SK-N-SH treated with all-trans-retinoic acid at 6 μM for 48 hours (cell line): ENCODE measurements at regions not wholly inside any gene's neighbourhood (a gene's known extent, or its start where the extent isn't known, plus 50 kb on each side); places are given as distances from the start of the nearest gene placed in this dataset.
"Not testable (repeated sequence)": the region's sequence is repeated elsewhere in the genome, so short reads cannot be mapped to it uniquely, and the experiment has no call there.

ENCODE experiments used
- ATAC-seq: fragments of 200-7000 bp; cut with Tn5 transposase; 3 replicates; pipeline ENCODE4 v1.9.1; 2020; ENCODE audit warnings: mild to moderate bottlenecking, moderate library complexity
- BACH2 ChIP-seq: fragments of 250-450 bp; sonication (Bioruptor Pico); IDR thresholded peaks from 2 replicates; pipeline ENCODE4 v1.9.0; 2021; ENCODE audit warnings: mild to moderate bottlenecking, borderline replicate concordance
- CSDC2 ChIP-seq: fragments of 250-450 bp; sonication (Bioruptor Pico); IDR thresholded peaks from 2 replicates; pipeline ENCODE4 v1.5.0; 2020; ENCODE audit warnings: mild to moderate bottlenecking, moderate library complexity
- ESRRG ChIP-seq: fragments of 250-450 bp; sonication (Bioruptor Pico); IDR thresholded peaks from 2 replicates; pipeline ENCODE4 v1.6.1; 2021; ENCODE audit warnings: mild to moderate bottlenecking
- GLIS3 ChIP-seq: fragments of 250-450 bp; sonication (Bioruptor Pico); IDR thresholded peaks from 2 replicates; pipeline ENCODE4 v1.5.0; 2020; ENCODE audit warnings: mild to moderate bottlenecking, moderate library complexity
- ISL1 ChIP-seq: fragments of 250-450 bp; sonication (Bioruptor Pico); IDR thresholded peaks from 2 replicates; pipeline ENCODE4 v2.1.2; 2022; ENCODE audit warnings: mild to moderate bottlenecking, moderate library complexity
- OSR1 ChIP-seq: fragments of 250-450 bp; sonication (Bioruptor Pico); IDR thresholded peaks from 2 replicates; pipeline ENCODE4 v1.8.0; 2022; ENCODE audit warnings: moderate library complexity, mild to moderate bottlenecking, inconsistent platforms
- PPARA ChIP-seq: fragments of 250-450 bp; sonication (Bioruptor Pico); IDR thresholded peaks from 2 replicates; pipeline ENCODE4 v1.5.0; 2020; ENCODE audit warnings: mild to moderate bottlenecking, borderline replicate concordance
- RARB ChIP-seq: fragments of 250-450 bp; sonication (Bioruptor Pico); IDR thresholded peaks from 2 replicates; pipeline ENCODE4 v1.8.0; 2021; ENCODE audit warnings: mild to moderate bottlenecking, moderate library complexity
- SNAI2 ChIP-seq: fragments of 250-450 bp; sonication (Bioruptor Pico); IDR thresholded peaks from 2 replicates; pipeline ENCODE4 v1.5.0; 2020; ENCODE audit warnings: mild to moderate bottlenecking, moderate library complexity
- TCF4 ChIP-seq: fragments of 250-450 bp; sonication (Bioruptor Pico); IDR thresholded peaks from 2 replicates; pipeline ENCODE4 v1.8.0; 2021; ENCODE audit warnings: mild to moderate bottlenecking, moderate library complexity, borderline replicate concordance
- TOX ChIP-seq: fragments of 250-450 bp; sonication (Bioruptor Pico); IDR thresholded peaks from 2 replicates; pipeline ENCODE4 v1.8.0; 2021; ENCODE audit warnings: mild to moderate bottlenecking, moderate library complexity, borderline replicate concordance
- ZC3H10 ChIP-seq: fragments of 250-450 bp; sonication (Bioruptor Pico); IDR thresholded peaks from 2 replicates; pipeline ENCODE4 v1.5.1; 2021; ENCODE audit warnings: mild to moderate bottlenecking, moderate library complexity
- ZFP3 ChIP-seq: fragments of 250-450 bp; sonication (Bioruptor Pico); IDR thresholded peaks from 2 replicates; pipeline ENCODE4 v1.5.0; 2020; ENCODE audit warnings: mild to moderate bottlenecking, moderate library complexity
- ZFP30 ChIP-seq: fragments of 450-650 bp; formaldehyde crosslinking; IDR thresholded peaks from 2 replicates; pipeline ENCODE4 v1.5.0; 2022; ENCODE audit warnings: mild to moderate bottlenecking, moderate library complexity
- ZNF565 ChIP-seq: fragments of 450-650 bp; formaldehyde crosslinking; conservative IDR thresholded peaks from 2 replicates; pipeline ENCODE4 v1.5.0; 2020; ENCODE audit warnings: low read depth, mild to moderate bottlenecking, moderate library complexity
- ZNF70 ChIP-seq: fragments of 450-650 bp; formaldehyde crosslinking; IDR thresholded peaks from 2 replicates; pipeline ENCODE4 v1.5.0; 2020; ENCODE audit warnings: mild to moderate bottlenecking, moderate library complexity
- ZNF8 ChIP-seq: fragments of 450-650 bp; formaldehyde crosslinking; IDR thresholded peaks from 2 replicates; pipeline ENCODE4 v1.5.0; 2020; ENCODE audit warnings: mild to moderate bottlenecking, moderate library complexity
- TF ChIP-seq, protein P1 (sequence below): fragments of 250-450 bp; sonication (Bioruptor Pico); IDR thresholded peaks from 2 replicates; pipeline ENCODE4 v1.8.0; 2020; ENCODE audit warnings: mild to moderate bottlenecking, moderate library complexity, borderline replicate concordance
- TF ChIP-seq, protein P2 (sequence below): fragments of 250-450 bp; sonication (Bioruptor Pico); IDR thresholded peaks from 2 replicates; pipeline ENCODE4 v1.5.1; 2020; ENCODE audit warnings: low read depth, mild to moderate bottlenecking, moderate library complexity
- TF ChIP-seq, protein P3 (sequence below): fragments of 250-450 bp; sonication (Bioruptor Pico); IDR thresholded peaks from 2 replicates; pipeline ENCODE4 v1.8.0; 2021; ENCODE audit warnings: low read depth, mild to moderate bottlenecking, moderate library complexity, borderline replicate concordance
- TF ChIP-seq, protein P4 (sequence below): fragments of 250-450 bp; sonication (Bioruptor Pico); IDR thresholded peaks from 2 replicates; pipeline ENCODE4 v1.5.1; 2021; ENCODE audit warnings: mild to moderate bottlenecking, moderate library complexity

DNA sequence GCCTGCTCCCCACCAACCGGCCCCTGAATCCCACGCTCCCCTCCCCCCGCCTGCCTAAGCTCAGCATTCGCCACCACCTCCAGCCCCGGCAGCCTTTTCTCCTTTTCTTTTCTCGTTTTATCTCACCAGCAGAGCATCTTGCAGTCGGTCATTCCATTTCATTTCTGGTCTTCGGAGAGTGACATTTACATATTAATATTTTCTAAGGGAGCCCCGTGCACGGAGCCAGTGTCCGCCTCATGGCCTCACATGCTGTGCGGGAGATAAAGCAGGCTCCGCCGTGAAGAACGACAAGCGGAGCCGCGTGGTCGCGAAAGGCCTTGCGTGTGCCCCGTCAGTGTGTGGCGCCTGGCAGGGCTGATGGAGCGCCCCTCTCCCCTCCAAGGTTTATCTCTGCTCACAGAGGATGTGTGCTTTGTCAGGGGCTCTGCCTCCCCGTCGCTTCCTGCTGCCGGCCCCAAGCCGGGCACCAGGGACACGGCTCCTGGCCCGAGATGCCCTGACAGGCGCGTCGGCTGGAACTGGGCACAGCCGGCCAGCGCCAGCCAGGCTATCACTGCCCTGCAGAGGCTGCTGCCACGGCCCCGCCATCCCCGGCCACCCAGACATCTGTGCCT lies 95.5 kb upstream of the GSE1 start:
- TF ChIP-seq, protein P1, sequence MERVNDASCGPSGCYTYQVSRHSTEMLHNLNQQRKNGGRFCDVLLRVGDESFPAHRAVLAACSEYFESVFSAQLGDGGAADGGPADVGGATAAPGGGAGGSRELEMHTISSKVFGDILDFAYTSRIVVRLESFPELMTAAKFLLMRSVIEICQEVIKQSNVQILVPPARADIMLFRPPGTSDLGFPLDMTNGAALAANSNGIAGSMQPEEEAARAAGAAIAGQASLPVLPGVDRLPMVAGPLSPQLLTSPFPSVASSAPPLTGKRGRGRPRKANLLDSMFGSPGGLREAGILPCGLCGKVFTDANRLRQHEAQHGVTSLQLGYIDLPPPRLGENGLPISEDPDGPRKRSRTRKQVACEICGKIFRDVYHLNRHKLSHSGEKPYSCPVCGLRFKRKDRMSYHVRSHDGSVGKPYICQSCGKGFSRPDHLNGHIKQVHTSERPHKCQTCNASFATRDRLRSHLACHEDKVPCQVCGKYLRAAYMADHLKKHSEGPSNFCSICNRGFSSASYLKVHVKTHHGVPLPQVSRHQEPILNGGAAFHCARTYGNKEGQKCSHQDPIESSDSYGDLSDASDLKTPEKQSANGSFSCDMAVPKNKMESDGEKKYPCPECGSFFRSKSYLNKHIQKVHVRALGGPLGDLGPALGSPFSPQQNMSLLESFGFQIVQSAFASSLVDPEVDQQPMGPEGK (CRISPR knock-in tag), result no peak
- TF ChIP-seq ZC3H10 (no peak), ZNF70 (no peak), OSR1 (CRISPR knock-in tag) (no peak), PPARA (CRISPR knock-in tag) (no peak), RARB (CRISPR knock-in tag) (no peak), ZFP30 (no peak), TCF4 (CRISPR knock-in tag) (no peak), ZNF8 (CRISPR knock-in tag) (no peak)
- TF ChIP-seq, protein P2, sequence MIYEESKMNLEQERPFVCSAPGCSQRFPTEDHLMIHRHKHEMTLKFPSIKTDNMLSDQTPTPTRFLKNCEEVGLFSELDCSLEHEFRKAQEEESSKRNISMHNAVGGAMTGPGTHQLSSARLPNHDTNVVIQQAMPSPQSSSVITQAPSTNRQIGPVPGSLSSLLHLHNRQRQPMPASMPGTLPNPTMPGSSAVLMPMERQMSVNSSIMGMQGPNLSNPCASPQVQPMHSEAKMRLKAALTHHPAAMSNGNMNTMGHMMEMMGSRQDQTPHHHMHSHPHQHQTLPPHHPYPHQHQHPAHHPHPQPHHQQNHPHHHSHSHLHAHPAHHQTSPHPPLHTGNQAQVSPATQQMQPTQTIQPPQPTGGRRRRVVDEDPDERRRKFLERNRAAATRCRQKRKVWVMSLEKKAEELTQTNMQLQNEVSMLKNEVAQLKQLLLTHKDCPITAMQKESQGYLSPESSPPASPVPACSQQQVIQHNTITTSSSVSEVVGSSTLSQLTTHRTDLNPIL (CRISPR knock-in tag), result no peak
- no peak for ATAC-seq

DNA sequence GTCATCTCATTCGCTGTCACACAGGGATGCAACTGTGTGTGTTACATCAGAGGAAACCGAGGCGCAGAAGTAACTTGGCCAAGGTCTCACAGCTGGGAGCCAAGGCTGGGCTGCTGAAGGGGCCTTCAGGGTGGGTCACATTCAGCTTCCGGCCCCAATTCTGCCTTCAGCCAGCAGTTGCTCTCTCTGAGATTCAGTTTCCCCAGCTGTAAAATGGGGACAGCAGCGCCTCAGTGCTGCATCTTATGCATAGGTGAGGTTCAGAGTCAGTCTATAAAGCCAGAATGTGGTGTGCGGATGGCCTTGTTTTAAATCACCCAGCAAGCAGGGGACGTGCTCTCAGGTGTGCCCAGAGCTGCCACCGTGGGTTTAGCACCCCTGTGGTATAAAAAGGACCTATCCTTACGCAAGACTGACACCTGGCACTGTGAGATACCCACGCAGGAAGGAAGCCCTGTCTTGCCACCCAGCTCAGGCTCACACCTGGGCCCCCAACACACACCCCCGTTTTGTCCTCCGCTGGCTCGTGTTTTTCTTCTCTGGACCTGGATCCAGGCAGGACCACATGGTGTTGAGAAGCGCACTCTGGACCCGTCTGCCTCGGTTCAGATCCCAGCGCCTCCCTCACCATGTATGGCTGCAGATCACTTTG lies 94.6 kb upstream of the GSE1 start:
- no peak for ATAC-seq
- TF ChIP-seq GLIS3 (CRISPR knock-in tag) (no peak), ZNF565 (CRISPR knock-in tag) (no peak), SNAI2 (no peak), ISL1 (CRISPR knock-in tag) (no peak), ZC3H10 (no peak), ZNF70 (no peak), BACH2 (CRISPR knock-in tag) (no peak), ZNF8 (CRISPR knock-in tag) (no peak), ZFP3 (CRISPR knock-in tag) (no peak), ESRRG (CRISPR knock-in tag) (no peak), TOX (CRISPR knock-in tag) (no peak), CSDC2 (CRISPR knock-in tag) (no peak), RARB (CRISPR knock-in tag) (no peak)
- TF ChIP-seq, protein P2 (CRISPR knock-in tag), result no peak
- TF ChIP-seq, protein P3, sequence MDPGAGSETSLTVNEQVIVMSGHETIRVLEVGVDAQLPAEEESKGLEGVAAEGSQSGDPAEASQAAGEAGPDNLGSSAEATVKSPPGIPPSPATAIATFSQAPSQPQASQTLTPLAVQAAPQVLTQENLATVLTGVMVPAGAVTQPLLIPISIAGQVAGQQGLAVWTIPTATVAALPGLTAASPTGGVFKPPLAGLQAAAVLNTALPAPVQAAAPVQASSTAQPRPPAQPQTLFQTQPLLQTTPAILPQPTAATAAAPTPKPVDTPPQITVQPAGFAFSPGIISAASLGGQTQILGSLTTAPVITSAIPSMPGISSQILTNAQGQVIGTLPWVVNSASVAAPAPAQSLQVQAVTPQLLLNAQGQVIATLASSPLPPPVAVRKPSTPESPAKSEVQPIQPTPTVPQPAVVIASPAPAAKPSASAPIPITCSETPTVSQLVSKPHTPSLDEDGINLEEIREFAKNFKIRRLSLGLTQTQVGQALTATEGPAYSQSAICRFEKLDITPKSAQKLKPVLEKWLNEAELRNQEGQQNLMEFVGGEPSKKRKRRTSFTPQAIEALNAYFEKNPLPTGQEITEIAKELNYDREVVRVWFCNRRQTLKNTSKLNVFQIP (CRISPR knock-in tag), result no peak
- TF ChIP-seq, protein P4, sequence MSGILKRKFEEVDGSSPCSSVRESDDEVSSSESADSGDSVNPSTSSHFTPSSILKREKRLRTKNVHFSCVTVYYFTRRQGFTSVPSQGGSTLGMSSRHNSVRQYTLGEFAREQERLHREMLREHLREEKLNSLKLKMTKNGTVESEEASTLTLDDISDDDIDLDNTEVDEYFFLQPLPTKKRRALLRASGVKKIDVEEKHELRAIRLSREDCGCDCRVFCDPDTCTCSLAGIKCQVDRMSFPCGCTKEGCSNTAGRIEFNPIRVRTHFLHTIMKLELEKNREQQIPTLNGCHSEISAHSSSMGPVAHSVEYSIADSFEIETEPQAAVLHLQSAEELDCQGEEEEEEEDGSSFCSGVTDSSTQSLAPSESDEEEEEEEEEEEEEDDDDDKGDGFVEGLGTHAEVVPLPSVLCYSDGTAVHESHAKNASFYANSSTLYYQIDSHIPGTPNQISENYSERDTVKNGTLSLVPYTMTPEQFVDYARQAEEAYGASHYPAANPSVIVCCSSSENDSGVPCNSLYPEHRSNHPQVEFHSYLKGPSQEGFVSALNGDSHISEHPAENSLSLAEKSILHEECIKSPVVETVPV (CRISPR knock-in tag), result no peak
- TF ChIP-seq, all 23 proteins: peak for 0

DNA sequence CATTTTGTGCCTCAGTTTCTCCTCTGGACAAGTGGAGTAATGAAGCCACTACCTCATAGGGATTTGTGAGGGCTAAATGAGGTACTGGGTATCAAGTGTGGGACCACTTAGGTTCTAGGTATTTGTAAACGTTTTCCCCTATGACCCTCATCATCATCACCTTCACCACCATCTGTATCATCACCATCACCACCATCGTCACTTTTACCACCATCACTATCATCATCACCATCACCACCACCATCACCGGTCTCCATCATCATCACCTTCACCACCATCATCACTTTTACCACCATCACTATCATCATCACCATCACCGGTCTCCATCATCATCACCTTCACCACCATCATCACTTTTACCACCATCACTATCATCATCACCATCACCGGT lies 94.1 kb upstream of the GSE1 start:
- not testable (repeated sequence) for ATAC-seq
